GM18870 (cell line): ENCODE measurements at regions not wholly inside any gene's neighbourhood (a gene's known extent, or its start where the extent isn't known, plus 50 kb on each side); places are given as distances from the start of the nearest gene placed in this dataset.
"Not testable (repeated sequence)": the region's sequence is repeated elsewhere in the genome, so short reads cannot be mapped to it uniquely, and the experiment has no call there.

ENCODE experiments used
- ATAC-seq: cut with Tn5 transposase; IDR thresholded peaks from one replicate; pipeline ENCODE4 v1.9.1; 2021; ENCODE audit warnings: moderate library complexity; ENCODE audit not compliant: unreplicated experiment

GRCh38 chr7:156050636-156051569, 238.6 kb upstream of the SHH start:
- ATAC-seq, result no peak

GRCh38 chr7:156049366-156049765, 237.1 kb upstream of the SHH start:
- ATAC-seq, result no peak

- no peak for ATAC-seq
Measured at GRCh38 chr7:156046031-156046560, 233.8 kb upstream of the SHH start.

- ATAC-seq, result no peak
Measured at GRCh38 chr7:156043416-156044178, 231.3 kb upstream of the SHH start.

- no peak for ATAC-seq
Measured at GRCh38 chr7:156041398-156041797, 229.1 kb upstream of the SHH start.

GRCh38 chr7:156039971-156040677, 227.9 kb upstream of the SHH start:
- ATAC-seq, result no peak

- no peak for ATAC-seq
Measured at GRCh38 chr7:156039194-156039593, 226.9 kb upstream of the SHH start.

GRCh38 chr7:156038345-156038744, 226.1 kb upstream of the SHH start:
- ATAC-seq, result no peak

GRCh38 chr7:156036153-156036552, 223.9 kb upstream of the SHH start:
- no peak for ATAC-seq

GRCh38 chr7:156035387-156035786, 223.1 kb upstream of the SHH start:
- ATAC-seq, result not testable (repeated sequence)

GRCh38 chr7:156034397-156034796, 222.1 kb upstream of the SHH start:
- peak; percentile 63 for ATAC-seq

GRCh38 chr7:156032973-156033372, 220.7 kb upstream of the SHH start:
- no peak for ATAC-seq

GRCh38 chr7:156031679-156032478, 219.6 kb upstream of the SHH start:
- ATAC-seq, result no peak

- ATAC-seq, result no peak
Measured at GRCh38 chr7:156029460-156030007, 217.3 kb upstream of the SHH start.

- no peak for ATAC-seq
Measured at GRCh38 chr7:156028521-156028920, 216.3 kb upstream of the SHH start.

- ATAC-seq, result no peak
Measured at GRCh38 chr7:156027821-156028220, 215.6 kb upstream of the SHH start.

GRCh38 chr7:156026603-156027002, 214.3 kb upstream of the SHH start:
- ATAC-seq, result no peak

- no peak for ATAC-seq
Measured at GRCh38 chr7:156026076-156026600, 213.9 kb upstream of the SHH start.

- ATAC-seq, result no peak
Measured at GRCh38 chr7:156025675-156026074, 213.4 kb upstream of the SHH start.

GRCh38 chr7:156024201-156024600, 211.9 kb upstream of the SHH start:
- no peak for ATAC-seq
